Astrocyte of the cerebellum (primary cell): ENCODE measurements at regions not wholly inside any gene's neighbourhood (a gene's known extent, or its start where the extent isn't known, plus 50 kb on each side); places are given as distances from the start of the nearest gene placed in this dataset.

Experiments
- DNase-seq: peaks from one replicate; pipeline ENCODE4 v3.0.0-alpha.2; 2011; ENCODE audit warnings: low read depth
- H3K4me3 ChIP-seq: 2 replicates; pipeline ENCODE4 v1.5.1; 2011; ENCODE audit warnings: mild to moderate bottlenecking, low read depth, low read length, moderate library complexity
- in situ Hi-C: cut with HindIII; loops from 2 replicates; pipeline ENCODE4 v1.10.0; 2017; ENCODE audit warnings: low sequenced_read_pairs
- TF ChIP-seq, protein P1 (sequence below): IDR thresholded peaks from 2 replicates; pipeline ENCODE4 v1.5.1; 2012; ENCODE audit warnings: low read length, low read depth, moderate library complexity, mild to moderate bottlenecking; ENCODE audit errors: missing control alignments

DNA sequence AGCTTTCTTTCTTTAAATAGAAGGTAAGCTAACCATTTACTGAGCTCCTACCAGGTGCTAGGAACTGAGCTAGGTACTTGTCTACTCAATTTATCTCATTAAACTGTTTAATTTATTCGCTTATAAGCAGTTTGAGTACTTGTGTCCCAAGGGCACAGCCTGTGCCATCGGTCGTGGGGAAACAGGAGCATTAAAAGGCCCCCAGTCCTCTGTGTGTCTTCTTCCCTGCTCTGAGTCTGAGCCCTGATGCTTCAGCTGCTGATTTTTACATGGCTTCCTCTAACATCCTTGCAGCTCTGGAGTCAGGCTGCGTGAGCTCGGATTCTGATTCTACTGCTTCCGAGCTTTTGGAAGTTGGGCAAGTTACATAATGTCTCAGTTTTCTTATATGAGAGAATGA lies 239.5 kb downstream of the EDEM1 start:
- TF ChIP-seq, protein P1, sequence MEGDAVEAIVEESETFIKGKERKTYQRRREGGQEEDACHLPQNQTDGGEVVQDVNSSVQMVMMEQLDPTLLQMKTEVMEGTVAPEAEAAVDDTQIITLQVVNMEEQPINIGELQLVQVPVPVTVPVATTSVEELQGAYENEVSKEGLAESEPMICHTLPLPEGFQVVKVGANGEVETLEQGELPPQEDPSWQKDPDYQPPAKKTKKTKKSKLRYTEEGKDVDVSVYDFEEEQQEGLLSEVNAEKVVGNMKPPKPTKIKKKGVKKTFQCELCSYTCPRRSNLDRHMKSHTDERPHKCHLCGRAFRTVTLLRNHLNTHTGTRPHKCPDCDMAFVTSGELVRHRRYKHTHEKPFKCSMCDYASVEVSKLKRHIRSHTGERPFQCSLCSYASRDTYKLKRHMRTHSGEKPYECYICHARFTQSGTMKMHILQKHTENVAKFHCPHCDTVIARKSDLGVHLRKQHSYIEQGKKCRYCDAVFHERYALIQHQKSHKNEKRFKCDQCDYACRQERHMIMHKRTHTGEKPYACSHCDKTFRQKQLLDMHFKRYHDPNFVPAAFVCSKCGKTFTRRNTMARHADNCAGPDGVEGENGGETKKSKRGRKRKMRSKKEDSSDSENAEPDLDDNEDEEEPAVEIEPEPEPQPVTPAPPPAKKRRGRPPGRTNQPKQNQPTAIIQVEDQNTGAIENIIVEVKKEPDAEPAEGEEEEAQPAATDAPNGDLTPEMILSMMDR = no peak
- in situ Hi-C loops = no loop called here

DNA sequence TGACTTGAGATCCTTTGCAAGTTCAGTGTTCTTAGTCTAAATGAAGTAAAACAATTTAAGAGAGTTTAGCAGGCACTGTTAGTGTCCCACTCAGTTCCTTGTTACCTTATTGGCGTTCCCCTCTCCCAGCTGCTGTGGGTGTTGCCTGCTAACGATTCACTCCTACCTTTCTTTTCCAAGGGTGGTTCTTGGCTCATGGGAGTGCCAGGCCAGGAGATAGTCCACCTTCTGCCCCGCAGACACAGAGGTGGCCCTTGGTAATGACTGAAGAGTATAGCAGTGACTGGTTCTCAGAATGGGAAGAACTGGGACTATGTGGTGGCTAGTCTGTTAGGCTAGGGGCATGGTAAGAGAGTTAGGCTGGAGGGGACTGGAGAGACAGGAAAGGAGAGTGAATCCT lies 240.4 kb downstream of the EDEM1 start:
- no peak overlapping the region for H3K4me3 ChIP-seq
- DNase-seq = no peak
- in situ Hi-C loops = no loop called here
- TF ChIP-seq, protein P1 = no peak

More for the DNA sequence above, 239.5 kb downstream of the EDEM1 start:
- no peak for DNase-seq
- H3K4me3 ChIP-seq = no peak overlapping the region

DNA sequence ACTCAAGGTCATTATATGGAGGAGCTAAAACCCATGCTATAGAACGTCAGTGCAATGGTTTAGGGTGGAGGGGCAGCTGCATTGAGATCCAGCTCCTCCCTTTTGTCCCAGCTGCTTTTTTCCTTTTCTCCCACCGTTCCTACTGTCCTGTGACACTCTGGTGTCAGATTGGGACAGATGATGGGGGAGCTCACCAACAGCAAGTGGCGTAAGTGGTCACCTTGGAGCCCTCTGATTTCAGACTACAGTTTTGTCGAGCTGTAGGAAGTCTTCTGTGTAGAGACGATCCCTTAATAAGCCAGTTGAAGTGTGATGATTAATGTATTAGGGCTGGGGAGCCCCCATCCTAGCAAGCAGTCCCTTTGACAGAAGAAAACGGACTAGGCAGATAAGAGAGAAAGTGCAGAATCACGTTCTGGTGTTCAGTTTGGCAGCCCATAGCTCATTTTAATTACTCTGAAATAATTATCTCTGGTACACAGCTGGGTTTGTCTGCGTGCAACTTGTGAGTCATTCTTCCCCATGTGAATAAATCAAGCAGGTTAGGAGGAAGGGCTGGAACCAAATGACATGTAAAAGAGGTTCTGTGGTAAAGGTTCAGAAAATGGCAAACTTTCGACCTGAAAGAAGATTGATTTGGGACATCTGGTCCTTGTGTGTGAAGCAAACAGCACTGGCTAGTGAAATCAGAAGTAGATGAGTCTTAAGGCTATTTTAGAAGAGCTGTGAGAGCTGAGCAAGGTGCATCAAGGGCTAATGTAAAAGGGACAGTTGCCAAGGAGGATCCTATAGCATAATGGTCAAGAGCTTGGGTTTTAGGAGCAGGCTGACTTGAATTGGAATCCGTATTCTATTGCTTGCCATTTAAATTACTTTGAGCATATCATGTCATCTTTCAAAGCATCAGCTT lies 241.4 kb downstream of the EDEM1 start:
- in situ Hi-C loops = no loop called here
- TF ChIP-seq, protein P1 = no peak
- no peak overlapping the region for H3K4me3 ChIP-seq
- no peak for DNase-seq

DNA sequence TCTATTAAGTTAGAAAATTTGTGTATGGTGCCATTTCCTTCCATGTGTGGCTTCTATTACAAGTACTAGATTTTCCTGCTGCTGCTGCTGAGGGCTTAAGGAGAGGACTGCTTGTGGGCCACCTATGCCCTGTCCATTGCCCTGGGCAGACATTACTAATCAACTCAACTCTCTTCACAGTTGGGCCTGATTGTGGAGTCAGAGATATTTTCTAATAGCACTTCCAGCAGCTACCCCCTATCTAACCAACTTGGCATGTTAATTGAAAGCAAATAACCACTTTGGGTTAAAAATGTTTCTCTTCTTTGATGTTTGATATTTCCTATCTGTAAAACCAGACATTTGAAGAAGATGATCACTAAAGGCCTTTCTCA lies 242.0 kb downstream of the EDEM1 start:
- TF ChIP-seq, protein P1 = no peak
- H3K4me3 ChIP-seq = no peak overlapping the region
- in situ Hi-C loops = no loop called here
- DNase-seq = no peak

DNA sequence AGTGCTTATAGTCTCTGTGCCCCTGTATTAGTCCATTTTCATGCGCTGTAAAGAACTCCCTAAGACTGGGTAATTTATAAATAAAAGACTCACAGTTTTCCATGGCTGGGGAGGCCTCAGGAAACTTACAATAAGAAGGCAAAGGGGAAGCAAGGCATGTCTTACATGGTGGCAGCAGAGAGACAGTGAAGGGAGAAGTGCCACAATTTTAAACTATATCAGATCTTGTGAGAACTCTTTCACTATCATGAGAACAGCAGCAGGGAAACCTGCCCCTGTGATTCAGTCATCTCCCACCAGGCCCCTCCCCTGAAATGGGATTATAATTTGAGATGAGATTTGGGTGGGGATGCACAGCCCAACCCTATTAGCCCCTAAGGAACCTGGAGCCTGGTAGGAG lies 243.2 kb downstream of the EDEM1 start:
- DNase-seq = no peak
- TF ChIP-seq, protein P1 = no peak
- no peak overlapping the region for H3K4me3 ChIP-seq
- in situ Hi-C loops = no loop called here

DNA sequence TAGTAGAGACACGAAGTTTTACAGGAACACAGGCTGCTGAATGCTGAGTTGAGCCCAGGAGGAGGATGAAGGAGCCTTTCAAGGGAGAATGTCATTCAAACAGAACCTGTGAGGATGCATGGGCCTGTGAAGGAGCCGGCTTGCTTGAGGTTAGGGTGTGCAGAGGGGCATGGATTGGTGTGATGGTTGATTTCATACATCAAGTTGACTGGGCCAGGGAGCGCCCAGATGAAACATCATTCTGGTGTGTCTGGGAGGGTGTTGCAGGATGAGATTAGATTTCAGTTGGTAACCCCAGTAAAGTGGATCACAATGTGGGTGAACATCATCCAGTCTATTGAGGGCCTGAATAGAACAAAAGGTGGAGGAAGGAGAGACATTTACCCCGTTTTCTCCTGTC lies 243.6 kb downstream of the EDEM1 start:
- TF ChIP-seq, protein P1 = no peak
- DNase-seq = no peak
- H3K4me3 ChIP-seq = no peak overlapping the region
- in situ Hi-C loops = no loop called here
